ENCODE measurements at regions not wholly inside any gene's neighbourhood (a gene's known extent, or its start where the extent isn't known, plus 50 kb on each side); places are given as distances from the start of the nearest gene placed in this dataset.

DNA sequence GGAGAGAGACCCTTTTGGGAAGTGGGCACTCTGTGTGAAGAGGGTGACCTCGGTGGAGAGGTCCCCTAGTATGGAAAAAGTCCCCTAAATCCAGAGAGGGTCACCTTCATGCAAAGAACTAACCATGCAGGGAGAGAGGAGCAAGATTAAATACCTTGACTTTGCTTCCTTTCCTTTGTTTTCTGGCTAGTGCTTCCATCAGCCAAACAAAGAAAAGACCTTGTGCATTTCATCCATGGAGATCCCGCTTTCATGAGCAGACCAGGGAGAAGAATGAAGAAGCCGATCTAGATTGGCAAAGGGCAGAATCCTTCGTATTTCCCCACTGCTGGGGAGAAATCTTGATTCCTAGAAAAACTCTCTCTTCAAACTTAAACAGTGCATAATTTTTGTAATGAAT, 813.3 kb upstream of the CDH6 start:
- TF ChIP-seq, protein P1, sequence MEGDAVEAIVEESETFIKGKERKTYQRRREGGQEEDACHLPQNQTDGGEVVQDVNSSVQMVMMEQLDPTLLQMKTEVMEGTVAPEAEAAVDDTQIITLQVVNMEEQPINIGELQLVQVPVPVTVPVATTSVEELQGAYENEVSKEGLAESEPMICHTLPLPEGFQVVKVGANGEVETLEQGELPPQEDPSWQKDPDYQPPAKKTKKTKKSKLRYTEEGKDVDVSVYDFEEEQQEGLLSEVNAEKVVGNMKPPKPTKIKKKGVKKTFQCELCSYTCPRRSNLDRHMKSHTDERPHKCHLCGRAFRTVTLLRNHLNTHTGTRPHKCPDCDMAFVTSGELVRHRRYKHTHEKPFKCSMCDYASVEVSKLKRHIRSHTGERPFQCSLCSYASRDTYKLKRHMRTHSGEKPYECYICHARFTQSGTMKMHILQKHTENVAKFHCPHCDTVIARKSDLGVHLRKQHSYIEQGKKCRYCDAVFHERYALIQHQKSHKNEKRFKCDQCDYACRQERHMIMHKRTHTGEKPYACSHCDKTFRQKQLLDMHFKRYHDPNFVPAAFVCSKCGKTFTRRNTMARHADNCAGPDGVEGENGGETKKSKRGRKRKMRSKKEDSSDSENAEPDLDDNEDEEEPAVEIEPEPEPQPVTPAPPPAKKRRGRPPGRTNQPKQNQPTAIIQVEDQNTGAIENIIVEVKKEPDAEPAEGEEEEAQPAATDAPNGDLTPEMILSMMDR (IDR thresholded peaks at IDR 0.05): no peak
- TF ChIP-seq POLR2A (IDR thresholded peaks at IDR 0.05): no peak

Measured in body of pancreas (tissue), 4 donors.